ENCODE measurements at regions not wholly inside any gene's neighbourhood (a gene's known extent, or its start where the extent isn't known, plus 50 kb on each side); places are given as distances from the start of the nearest gene placed in this dataset.

GRCh38 chr2:234286956-234287355, 209.9 kb downstream of the ARL4C start:
- Histone ChIP-seq H3K4me3 (no peak overlapping the region), H3K36me3 (no peaks in the 10 kb centered on the region), H3K4me1 (no peaks in the 10 kb centered on the region), H3K27me3 (no peaks in the 10 kb centered on the region), H3K9me3 (no peaks in the 10 kb centered on the region), H3K27ac (no peak overlapping the region)
- 82 to 100% methylated on average over 1 to 2 of the region's 4 CpGs for WGBS, 2 donors (ENCODE audit: low coverage in 1 of 2)
- TF ChIP-seq CTCF (IDR thresholded peaks at IDR 0.05) (no peak), POLR2AphosphoS5 (IDR thresholded peaks at IDR 0.05) (no peak), EP300 (IDR thresholded peaks at IDR 0.05) (no peak), POLR2A (IDR thresholded peaks at IDR 0.05) (no peak)
- no peak for ATAC-seq

GRCh38 chr2:234286118-234286598, 210.7 kb downstream of the ARL4C start:
- no peak overlapping the region for H3K4me3 ChIP-seq
- H3K36me3 ChIP-seq: no peaks in the 10 kb centered on the region
- no peaks in the 10 kb centered on the region for H3K9me3 ChIP-seq
- no peaks in the 10 kb centered on the region for H3K4me1 ChIP-seq
- TF ChIP-seq EP300 (IDR thresholded peaks at IDR 0.05): no peak
- no peaks in the 10 kb centered on the region for H3K27me3 ChIP-seq
- no peak for ATAC-seq
- 64 to 82% methylated on average over 4 to 8 of the region's 8 CpGs for WGBS, 2 donors (ENCODE audit: low coverage in 1 of 2)
- H3K27ac ChIP-seq: no peak overlapping the region

- Histone ChIP-seq H3K9me3 (no peaks in the 10 kb centered on the region), H3K4me3 (no peak overlapping the region), H3K4me1 (no peaks in the 10 kb centered on the region), H3K36me3 (no peaks in the 10 kb centered on the region), H3K27me3 (no peaks in the 10 kb centered on the region), H3K27ac (no peak overlapping the region)
- ATAC-seq: no peak
- TF ChIP-seq POLR2A (IDR thresholded peaks at IDR 0.05): no peak
- TF ChIP-seq POLR2AphosphoS5 (IDR thresholded peaks at IDR 0.05): no peak
- TF ChIP-seq CTCF (IDR thresholded peaks at IDR 0.05): no peak
- no peak for TF ChIP-seq EP300 (IDR thresholded peaks at IDR 0.05)
- 73 to 100% methylated on average over 1 of the region's 1 CpG for WGBS, 2 donors (ENCODE audit: low coverage in 1 of 2)
Observed at GRCh38 chr2:234285541-234285940, 211.3 kb downstream of the ARL4C start.

GRCh38 chr2:234279637-234280036, 217.2 kb downstream of the ARL4C start:
- no peaks in the 10 kb centered on the region for H3K9me3 ChIP-seq
- ATAC-seq: no peak
- 69 to 100% methylated on average over 2 of the region's 3 CpGs for WGBS, 2 donors (ENCODE audit: low coverage in 1 of 2)

GRCh38 chr2:234278556-234279255, 218.2 kb downstream of the ARL4C start:
- Histone ChIP-seq H3K27ac (no peak overlapping the region), H3K36me3 (no peaks in the 10 kb centered on the region), H3K9me3 (no peaks in the 10 kb centered on the region), H3K4me1 (no peaks in the 10 kb centered on the region), H3K4me3 (no peak overlapping the region), H3K27me3 (no peaks in the 10 kb centered on the region)
- no peak for ATAC-seq
- WGBS, 2 donors (ENCODE audit: low coverage in 1 of 2): 72 to 79% methylated on average over 4 to 5 of the region's 7 CpGs
- TF ChIP-seq POLR2AphosphoS5 (IDR thresholded peaks at IDR 0.05): no peak
- TF ChIP-seq POLR2A (IDR thresholded peaks at IDR 0.05): no peak
- no peak for TF ChIP-seq EP300 (IDR thresholded peaks at IDR 0.05)
- TF ChIP-seq CTCF (IDR thresholded peaks at IDR 0.05): no peak

More at GRCh38 chr2:234279637-234280036, 217.2 kb downstream of the ARL4C start:
- no peak for TF ChIP-seq CTCF (IDR thresholded peaks at IDR 0.05)
- no peak for TF ChIP-seq POLR2AphosphoS5 (IDR thresholded peaks at IDR 0.05)
- TF ChIP-seq POLR2A (IDR thresholded peaks at IDR 0.05): no peak
- no peak for TF ChIP-seq EP300 (IDR thresholded peaks at IDR 0.05)
- Histone ChIP-seq H3K27me3 (no peaks in the 10 kb centered on the region), H3K36me3 (no peaks in the 10 kb centered on the region), H3K27ac (no peak overlapping the region), H3K4me1 (no peaks in the 10 kb centered on the region), H3K4me3 (no peak overlapping the region)

All from gastroesophageal sphincter (tissue), 4 donors.